Renal cortex interstitium (tissue), 11 donors: ENCODE measurements at regions not wholly inside any gene's neighbourhood (a gene's known extent, or its start where the extent isn't known, plus 50 kb on each side); places are given as distances from the start of the nearest gene placed in this dataset.
"Not testable (repeated sequence)": the region's sequence is repeated elsewhere in the genome, so short reads cannot be mapped to it uniquely, and the experiment has no call there.

Experiments used
- DNase-seq, 11 donors: peaks; one replicate each; pipeline ENCODE4 v3.0.0-alpha.2; 2013; ENCODE audit warnings: low read depth in 9 of 11, low spot score in 4 of 11; ENCODE audit errors: extremely low read depth in 1 of 11

DNA sequence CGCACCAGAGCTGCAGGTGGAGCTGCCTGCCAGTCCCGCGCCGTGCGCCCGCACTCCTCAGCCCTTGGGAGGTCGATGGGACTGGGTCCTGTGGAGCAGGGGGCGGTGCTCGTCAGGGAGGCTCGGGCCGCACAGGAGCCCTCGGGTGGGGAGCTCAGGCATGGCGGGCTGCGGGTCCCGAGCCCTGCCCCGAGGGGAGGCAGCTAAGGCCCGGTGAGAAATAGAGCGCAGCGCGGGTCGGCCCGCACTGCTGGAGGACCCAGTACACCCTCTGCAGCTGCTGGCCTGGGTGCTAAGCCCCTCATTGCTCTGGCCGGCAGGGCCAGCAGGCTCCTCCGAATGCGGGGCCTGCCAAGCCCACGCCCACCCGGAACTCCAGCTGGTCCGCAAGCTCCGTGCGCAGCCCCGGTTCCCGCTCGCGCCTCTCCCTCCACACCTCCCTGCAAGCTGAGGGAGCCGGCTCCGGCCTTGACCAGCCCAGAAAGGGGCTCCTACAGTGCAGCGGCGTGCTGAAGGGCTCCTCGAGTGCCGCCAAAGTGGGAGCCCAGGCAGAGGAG, 403.7 kb upstream of the KLHL1 start:
- DNase-seq, result not testable (repeated sequence)

DNA sequence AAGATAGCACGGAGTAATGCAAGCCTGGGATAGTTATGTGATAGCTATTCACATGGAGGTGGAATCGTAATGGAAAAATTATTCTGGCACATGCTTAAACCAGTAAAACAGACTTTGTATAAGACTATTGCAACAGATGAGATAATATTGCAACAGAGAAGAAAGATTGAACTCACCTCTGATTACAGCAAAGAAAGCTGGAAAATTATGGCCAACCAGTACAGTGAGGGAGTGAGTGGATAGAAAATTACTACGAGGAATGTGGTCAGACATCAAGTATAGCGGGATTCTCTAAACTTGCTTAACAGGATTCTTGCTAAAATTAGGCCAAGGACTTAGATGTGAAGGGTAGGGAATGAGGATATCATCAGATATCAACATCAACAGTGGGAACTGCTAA, 397.6 kb upstream of the KLHL1 start:
- no peak for DNase-seq

DNA sequence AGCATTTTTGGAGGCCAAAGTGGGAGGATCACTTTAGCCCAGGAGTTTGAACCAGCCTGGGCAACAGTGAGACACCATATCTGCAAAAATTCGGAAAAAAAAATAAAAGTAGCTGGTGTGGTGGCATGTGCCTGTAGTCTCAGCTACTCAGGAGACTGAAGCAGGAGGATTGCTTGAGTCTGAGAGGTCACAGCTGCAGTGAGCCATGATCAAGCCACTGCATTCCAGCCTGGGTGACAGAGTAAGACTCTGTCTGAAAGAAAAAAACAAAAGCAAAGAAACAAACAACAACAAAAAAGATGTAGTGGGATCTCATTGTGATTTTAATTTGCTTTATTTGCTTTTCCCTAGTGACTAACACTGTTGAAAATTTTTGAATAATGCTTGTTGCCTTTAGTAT, 394.7 kb upstream of the KLHL1 start:
- DNase-seq, result no peak

DNA sequence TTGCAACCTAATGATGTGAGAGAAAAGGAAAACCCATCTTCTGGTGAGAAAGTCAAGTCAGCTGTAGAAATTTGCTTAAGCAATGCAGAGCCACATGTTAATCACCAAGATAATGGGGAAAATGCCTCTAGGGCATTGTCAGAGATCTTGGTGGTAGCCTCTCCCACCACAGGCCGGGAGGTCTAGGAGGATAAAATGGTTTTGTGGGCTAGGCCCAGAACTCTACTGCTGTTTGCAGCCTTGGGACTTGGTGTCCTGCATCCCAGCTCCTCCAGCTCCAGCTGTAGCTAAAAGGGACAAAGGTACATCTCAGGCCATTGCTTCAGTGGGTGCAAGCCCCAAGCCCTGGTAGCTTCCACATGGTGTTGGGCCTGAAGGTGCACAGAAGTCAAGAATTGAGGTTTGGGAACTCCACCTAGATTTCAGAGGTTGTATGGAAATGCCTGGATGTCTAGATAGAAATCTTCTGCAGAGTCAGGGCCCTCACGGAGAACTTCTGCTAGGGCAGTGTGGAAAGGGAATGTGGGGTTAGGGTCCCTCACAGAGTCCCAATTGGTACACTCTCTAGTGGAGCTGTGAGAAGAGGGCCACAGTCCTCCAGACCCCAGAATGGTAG, 382.2 kb upstream of the KLHL1 start:
- no peak for DNase-seq

DNA sequence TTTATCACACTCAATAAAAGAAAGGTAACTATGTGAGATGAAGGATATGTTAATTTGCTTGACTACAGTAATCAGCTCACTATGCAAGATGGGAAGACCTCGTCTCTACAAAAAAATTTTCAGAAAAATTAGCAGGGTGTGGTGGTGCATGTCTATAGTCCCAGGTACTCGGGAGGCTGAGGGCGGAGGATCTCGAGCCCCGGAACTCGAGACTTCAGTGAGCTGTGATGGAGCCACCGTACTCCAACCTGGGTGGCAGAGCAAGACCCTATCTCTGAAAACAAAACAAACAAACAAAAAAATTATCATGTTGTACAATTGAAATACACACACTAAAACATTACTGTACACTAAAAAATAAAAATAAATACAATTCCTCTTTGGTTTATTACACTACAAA, 376.7 kb upstream of the KLHL1 start:
- DNase-seq, result no peak

DNA sequence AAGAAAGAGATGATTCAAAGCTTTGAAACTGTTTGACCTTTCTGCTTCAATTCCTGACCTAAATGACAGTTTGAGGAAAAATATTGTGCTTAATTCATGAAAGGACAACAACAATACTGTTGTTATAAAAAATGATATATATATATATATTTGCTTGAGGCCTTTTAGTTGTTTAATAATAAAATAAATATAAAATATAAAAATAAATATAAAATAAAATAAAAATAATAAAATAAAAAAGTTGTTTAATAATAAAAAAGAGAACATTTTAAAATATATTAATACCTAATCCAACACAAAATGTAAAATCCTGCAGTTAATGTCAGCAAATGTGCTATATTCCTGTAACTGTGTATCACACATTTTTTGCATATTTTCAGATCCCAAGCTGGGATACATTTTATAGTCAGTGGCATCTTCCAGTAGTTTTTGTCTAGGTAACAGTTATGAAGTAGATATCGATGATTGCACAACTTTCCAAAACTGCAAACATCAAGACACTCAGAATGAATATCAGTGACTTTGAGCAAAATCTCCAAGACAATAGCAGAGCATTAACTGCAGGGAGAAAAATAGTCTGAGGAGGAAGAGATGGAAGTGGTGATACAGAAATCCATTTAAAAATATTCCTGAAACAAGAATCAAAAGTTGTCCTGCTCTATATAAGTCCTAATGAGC, 375.5 kb upstream of the KLHL1 start:
- no peak for DNase-seq

DNA sequence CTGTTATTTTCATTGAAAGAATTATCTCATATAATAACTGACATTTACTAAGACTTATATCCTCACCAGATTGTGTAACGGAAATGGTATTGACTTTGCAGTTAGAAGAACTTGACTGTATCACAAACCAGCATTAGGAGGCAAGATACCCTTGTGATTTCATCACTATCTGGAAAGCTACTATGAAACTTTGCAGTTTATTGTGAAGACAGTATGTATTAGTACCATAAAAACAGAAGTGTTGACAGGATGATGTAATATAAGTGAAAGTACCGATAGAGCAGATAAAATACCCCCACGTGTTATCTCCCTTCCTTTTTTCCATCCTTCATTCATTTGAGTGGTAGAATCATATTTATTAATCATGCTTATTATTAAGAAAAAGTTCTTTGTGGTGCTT, 365.7 kb upstream of the KLHL1 start:
- DNase-seq, result no peak

DNA sequence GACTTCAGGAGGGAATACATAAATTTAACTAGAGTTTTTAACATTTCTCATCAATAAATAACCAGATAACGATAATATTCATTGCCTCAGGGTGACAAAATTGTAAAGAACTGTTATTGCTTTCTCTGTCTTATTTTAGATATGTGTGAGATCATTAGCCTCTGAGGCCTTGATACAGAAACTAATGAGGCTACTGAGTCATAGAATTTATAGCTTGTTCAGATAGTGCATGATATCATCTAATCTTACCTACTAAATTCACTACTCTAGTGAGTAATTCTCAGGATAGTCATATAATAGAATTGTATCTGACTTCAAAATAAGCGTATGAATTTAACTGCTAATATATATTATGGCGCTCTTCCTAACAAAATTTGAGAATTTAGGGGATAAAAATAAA, 360.8 kb upstream of the KLHL1 start:
- DNase-seq, result no peak

DNA sequence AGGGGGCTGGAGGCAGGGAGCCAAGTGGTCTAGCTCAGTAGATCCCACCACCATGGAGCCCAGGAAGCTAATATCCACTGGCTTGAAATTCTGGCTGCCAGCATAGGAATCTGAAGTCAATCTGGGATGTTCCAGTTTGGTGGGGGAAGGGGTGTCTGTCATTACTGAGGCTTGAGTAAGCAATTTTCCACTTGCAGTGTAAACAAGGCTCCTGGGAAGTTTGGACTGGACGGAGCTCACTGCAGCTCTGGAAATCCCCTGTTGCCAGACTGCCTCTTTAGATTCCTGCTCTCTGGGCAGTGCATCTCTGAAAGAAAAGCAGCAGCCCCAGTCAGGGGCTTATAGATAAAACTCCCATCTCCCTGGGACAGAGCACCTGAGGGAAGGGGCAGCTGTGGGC, 349.2 kb upstream of the KLHL1 start:
- DNase-seq, result no peak

DNA sequence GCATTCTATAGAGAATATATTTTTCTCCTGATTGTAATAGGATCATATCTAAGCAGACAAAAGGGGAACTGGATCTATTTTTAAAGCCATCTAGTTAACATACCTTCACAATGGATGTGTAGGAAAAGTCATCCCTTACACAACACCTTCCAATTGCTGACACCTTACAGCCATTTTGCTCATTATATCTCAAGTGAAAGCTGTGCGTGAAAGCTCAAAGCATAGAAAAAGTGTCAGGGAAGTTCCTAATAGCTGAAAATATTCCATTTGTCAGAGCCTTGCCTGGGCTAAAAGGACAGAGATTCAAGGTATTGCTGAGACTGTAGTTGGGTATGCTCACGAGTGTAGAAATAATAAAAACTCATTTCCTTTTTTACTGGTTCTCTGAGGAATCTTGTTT, 340.6 kb upstream of the KLHL1 start:
- no peak for DNase-seq

DNA sequence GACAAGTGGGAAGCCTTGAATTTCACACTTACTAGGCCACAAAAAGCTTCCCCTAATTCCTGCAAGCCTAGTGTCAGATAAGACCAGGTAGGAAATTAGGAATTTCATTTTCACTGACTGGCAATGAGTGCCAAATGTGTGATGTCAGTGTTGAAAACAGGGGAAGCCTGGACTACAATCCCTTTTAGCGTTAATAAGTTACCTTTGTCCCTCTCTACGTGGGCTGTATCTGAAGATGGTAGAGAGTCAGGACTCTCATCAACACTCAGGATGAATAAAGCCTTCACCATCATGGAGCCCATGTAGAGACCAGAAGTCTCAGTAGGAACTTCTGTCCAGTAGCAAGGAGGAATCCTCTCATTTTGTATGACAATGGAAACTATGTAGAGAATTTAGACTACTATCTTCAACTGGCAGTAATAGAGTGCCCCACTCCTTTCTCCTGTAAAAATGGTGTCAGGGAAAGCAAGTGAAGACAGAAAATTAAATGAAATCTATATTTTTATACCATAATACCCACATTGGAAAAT, 324.1 kb upstream of the KLHL1 start:
- DNase-seq, result no peak

DNA sequence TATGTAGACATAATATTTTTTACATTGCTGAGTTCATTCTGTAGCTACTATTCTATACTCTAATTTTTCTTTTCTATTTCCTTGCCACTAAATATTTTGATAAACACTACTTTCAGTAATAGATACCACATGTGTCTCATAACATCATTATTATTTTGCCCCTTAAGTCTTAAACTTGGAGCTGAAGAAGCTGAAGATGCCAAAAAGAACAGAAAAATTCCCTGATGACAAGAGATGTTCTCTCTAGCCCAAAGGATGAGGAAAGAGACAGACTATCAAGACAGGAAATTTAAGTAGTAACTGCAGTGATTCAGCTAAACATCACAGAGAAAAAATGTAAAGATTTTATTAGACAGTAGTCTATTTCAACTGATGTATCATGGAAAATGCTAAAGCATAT, 322.0 kb upstream of the KLHL1 start:
- no peak for DNase-seq

DNA sequence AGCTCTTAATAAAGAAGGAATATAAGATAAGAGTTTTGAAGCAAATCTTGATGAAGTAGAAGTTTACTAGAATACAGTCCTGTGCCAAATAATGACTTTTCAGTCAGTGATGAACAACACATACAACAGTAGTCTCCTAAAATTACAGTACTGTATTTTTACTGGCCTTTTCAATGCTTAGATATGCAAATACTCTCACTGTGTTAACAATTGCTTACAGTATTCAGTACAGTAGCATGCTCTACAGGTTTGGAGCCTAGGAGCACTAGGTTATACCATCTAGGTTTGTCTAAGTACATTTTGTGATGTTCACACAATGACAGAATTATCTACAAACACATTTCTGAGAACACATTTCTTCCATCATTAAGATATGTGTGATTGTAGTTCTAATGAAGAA, 316.7 kb upstream of the KLHL1 start:
- DNase-seq, result no peak

DNA sequence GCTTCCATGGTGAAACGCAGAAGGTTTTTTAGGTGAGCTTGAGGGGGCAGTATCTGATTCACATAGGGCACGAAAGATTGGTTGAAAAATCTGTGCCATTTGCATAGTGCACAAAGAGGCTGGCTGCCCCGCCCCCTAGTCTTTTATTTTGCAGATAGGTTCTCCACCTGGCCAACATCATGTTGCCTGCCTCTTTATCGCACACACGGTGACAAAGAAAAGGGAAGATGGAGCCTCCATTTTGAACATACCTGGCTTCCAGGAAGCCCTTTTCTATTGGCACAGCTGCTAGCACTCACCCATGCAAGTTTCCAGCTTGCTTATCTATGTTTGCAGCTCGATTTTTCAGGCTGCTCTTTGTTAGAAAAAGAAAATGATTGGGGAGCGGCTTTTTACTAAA, 316.2 kb upstream of the KLHL1 start:
- DNase-seq, result no peak

DNA sequence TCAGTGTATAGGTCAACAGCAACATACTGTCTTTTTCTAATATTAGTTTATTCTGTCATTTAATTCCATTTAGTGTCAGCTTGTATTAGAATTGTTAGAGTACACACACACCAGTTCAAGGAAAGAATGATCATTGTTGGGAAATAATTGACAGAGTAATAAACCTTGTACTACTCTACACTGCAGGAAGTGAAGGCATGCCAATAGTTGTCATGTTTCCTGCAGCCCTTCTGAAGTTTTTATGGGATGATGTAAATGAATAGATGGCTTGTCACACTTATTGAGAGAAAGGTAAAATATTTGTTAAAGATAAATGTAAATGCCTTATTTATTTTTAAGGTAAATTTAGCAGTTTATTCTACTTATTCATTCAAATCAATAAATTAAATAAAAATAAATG, 306.9 kb upstream of the KLHL1 start:
- peak in 2 of 11 donors; percentile 2 to 8 for DNase-seq

DNA sequence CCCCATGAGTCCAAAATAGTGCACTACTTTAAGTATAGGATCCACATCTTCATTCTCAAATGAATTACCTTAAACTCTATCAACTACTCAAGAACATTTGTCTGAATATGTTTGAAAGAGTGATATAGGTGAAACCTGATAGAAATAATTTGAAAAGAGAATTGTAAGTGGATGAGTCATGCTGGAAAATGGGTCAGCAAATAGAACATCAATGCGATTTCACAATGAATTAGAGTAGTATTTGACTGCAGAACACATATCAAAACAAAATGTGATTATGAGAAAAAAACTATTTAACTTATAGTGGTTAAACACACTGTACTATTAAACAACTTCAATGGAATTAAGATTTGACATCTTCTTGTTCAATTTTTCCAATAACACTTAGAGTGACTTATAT, 300.6 kb upstream of the KLHL1 start:
- DNase-seq, result no peak

DNA sequence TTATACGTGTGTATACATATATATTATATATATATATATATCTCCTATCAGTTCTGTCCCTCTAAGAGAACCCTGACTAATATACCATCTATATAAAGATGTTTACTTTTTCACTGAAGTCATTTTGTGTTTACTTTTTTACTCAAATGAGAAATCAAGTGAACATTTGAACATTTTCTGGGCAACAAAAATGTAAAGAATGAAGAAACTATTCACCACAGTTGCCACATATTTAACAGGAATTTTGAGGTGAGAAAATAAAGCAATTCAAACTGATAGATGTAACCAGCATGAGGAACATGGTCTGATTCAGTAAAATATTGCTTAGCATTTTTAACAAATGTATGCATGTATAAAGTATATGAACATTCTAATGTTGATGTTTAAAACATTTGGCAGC, 299.2 kb upstream of the KLHL1 start:
- DNase-seq, result no peak

DNA sequence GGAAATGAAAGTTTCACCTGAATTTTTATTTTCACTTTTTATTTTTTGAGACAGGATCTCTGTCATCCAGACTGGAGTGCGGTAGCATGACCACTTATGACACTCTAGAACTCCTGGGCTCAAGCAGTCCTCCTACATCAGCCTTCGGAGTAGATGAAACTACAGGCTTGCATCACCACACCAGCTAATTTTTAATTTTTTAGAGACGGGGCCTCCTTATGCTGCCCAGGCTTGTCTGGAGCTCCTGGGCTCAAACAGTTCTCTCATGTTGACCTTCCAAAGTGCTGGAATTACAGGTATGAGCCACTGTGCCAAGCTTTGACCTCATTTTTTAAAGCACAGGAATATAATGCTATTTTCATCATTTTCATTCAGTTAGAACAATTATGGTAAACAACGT, 297.0 kb upstream of the KLHL1 start:
- DNase-seq, result no peak

DNA sequence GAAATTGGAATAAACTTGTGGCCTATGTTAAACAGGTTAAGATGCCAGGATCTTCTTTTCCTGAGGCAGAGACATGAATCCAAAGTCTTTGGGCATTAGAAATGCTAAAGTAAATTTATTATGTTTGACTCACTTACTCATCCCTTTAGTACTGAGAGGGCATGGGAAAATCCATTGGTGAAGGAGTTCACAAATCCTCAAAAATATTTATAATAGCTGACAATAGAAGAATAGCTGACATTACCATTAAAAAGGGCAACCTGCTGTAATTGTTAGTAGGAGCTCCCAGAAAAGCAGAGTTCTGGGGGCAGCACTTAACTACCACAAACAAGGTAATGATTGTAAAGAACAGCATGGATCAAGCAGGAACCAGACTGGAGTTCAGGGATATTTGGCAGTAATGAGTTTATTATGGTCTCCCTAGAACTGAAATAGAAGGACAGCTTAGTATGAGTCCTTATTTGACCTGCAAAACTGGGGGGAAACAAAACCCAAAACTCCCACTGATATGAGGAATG, 285.8 kb upstream of the KLHL1 start:
- no peak for DNase-seq

DNA sequence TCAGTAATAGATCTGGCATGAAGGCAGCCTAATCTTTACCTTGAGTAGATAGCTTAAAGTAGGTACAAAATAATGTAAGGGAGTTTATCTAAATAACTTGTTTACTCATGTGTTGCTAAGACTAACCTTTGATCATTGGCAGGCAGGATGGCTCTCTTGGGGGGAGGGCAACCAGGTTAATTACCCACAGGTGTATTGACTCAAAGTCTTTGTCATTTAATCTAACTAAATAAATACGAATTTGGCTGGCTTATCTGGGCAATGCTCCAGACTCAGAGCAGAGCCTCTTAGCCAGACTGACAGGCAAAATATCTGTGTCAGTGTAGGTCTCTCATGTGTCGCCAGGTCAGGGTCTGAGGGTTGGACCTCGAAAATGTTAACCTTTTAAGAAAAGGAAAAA, 283.4 kb upstream of the KLHL1 start:
- DNase-seq, result no peak

DNA sequence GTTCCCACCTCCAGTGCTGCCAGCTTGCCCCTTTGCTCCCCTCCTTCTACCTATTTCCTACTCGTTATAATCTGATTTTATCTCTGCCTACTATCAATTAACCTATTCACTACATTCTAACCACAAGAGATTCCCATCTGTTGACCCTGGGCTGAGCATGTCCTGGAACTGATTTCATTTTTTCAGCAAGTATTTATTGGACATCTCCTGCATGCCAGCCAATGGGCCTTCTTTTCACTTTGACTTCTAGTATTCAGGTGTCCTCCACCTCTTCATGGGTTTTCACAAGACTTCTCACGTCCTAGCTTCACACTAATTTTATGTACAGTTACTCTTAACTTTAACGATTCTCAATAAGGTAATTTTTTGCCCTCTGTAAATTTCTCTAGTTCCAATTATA, 282.7 kb upstream of the KLHL1 start:
- no peak for DNase-seq
